Neural progenitor cell (in vitro differentiated cells): ENCODE measurements at regions not wholly inside any gene's neighbourhood (a gene's known extent, or its start where the extent isn't known, plus 50 kb on each side); places are given as distances from the start of the nearest gene placed in this dataset.
"Not testable (repeated sequence)": the region's sequence is repeated elsewhere in the genome, so short reads cannot be mapped to it uniquely, and the experiment has no call there.

Source experiments
- CTCF ChIP-seq: fragments of 200-600 bp; sonication (generic); IDR thresholded peaks from 2 replicates; pipeline ENCODE4 v1.5.1; 2017; ENCODE audit warnings: antibody characterized with exemption, mild to moderate bottlenecking
- EZH2 ChIP-seq: fragments of 200-600 bp; sonication (generic); IDR thresholded peaks from 2 replicates; pipeline ENCODE4 v1.6.1; 2017; ENCODE audit warnings: antibody characterized with exemption, mild to moderate bottlenecking, moderate library complexity
- EZH2phosphoT487 ChIP-seq: fragments of 200-600 bp; sonication (generic); IDR thresholded peaks from 2 replicates; pipeline ENCODE4 v1.6.1; 2017; ENCODE audit warnings: antibody characterized with exemption

GRCh38 chr20:4462801-4463200 is 213.7 kb upstream of the ADRA1D start:
- not testable (repeated sequence) for TF ChIP-seq CTCF, EZH2, EZH2phosphoT487
